ENCODE measurements at regions not wholly inside any gene's neighbourhood (a gene's known extent, or its start where the extent isn't known, plus 50 kb on each side); places are given as distances from the start of the nearest gene placed in this dataset.

- TF ChIP-seq POLR2A (IDR thresholded peaks at IDR 0.05) (no peak), CTCF (IDR thresholded peaks at IDR 0.05) (no peak)
Measured at GRCh38 chr11:69580529-69580928, 60.4 kb upstream of the CCND1 start.
